Neural cell (in vitro differentiated cells): ENCODE measurements at regions not wholly inside any gene's neighbourhood (a gene's known extent, or its start where the extent isn't known, plus 50 kb on each side); places are given as distances from the start of the nearest gene placed in this dataset.

ENCODE experiments used
- H2AFZ ChIP-seq: fragments of 200-600, 300-800 bp; sonication (generic), shearing (Covaris generic); 2 replicates; pipeline ENCODE4 v1.6.0; 2014; ENCODE audit warnings: low read depth, mild to moderate bottlenecking, antibody characterized with exemption, low read length, moderate library complexity
- H3F3A ChIP-seq: fragments of 200-600 bp; shearing (Covaris generic); 2 replicates; pipeline ENCODE4 v1.6.1; 2016; ENCODE audit warnings: mild to moderate bottlenecking, moderate library complexity, mixed read lengths, antibody characterized with exemption, low read length; ENCODE audit not compliant: insufficient read depth, poor library complexity, severe bottlenecking
- H3K27ac ChIP-seq: fragments of 200-600, 300-800 bp; sonication (generic), shearing (Covaris generic); 2 replicates; pipeline ENCODE4 v1.5.1; 2014; ENCODE audit warnings: mild to moderate bottlenecking, low read length, moderate library complexity
- H3K27me3 ChIP-seq: fragments of 300-800, 200-600 bp; sonication (generic), shearing (Covaris generic); 2 replicates; pipeline ENCODE4 v1.6.0; 2014; ENCODE audit warnings: mild to moderate bottlenecking, low read depth, low read length, moderate library complexity; ENCODE audit not compliant: insufficient read depth
- H3K36me3 ChIP-seq: fragments of 300-800, 200-600 bp; sonication (generic), shearing (Covaris generic); 2 replicates; pipeline ENCODE4 v1.5.1; 2014; ENCODE audit warnings: mild to moderate bottlenecking, antibody characterized with exemption, low read length, moderate library complexity; ENCODE audit not compliant: insufficient read depth
- H3K4me2 ChIP-seq: fragments of 300-800, 200-600 bp; sonication (generic), shearing (Covaris generic); 2 replicates; pipeline ENCODE4 v1.6.0; 2014; ENCODE audit warnings: mild to moderate bottlenecking, low read length
- H3K4me3 ChIP-seq: fragments of 300-800, 200-600 bp; sonication (generic), shearing (Covaris generic); 2 replicates; pipeline ENCODE4 v1.5.1; 2014; ENCODE audit warnings: mild to moderate bottlenecking, low read length, moderate library complexity
- H3K79me2 ChIP-seq: fragments of 200-600 bp; shearing (Covaris generic); replicated peaks from 2 replicates; pipeline ENCODE4 v1.6.0; 2014; ENCODE audit warnings: mild to moderate bottlenecking, low read length, moderate library complexity; ENCODE audit not compliant: insufficient read depth
- H3K9ac ChIP-seq: fragments of 300-800, 200-600 bp; sonication (generic), shearing (Covaris generic); 2 replicates; pipeline ENCODE4 v1.6.1; 2016; ENCODE audit warnings: mild to moderate bottlenecking, low read length, mixed read lengths
- H3K9me2 ChIP-seq: fragments of 200-600 bp; shearing (Covaris generic); 2 replicates; pipeline ENCODE4 v1.6.1; 2016; ENCODE audit warnings: mild to moderate bottlenecking, low read length, mixed read lengths; ENCODE audit not compliant: insufficient read depth
- H3K9me3 ChIP-seq: fragments of 200-600, 300-800 bp; sonication (generic), shearing (Covaris generic); 2 replicates; pipeline ENCODE4 v1.6.1; 2016; ENCODE audit warnings: mild to moderate bottlenecking, mixed run types, low read length, moderate library complexity, mixed read lengths
- H4K20me1 ChIP-seq: fragments of 200-600 bp; shearing (Covaris generic); 2 replicates; pipeline ENCODE4 v1.6.1; 2016; ENCODE audit warnings: mild to moderate bottlenecking, mixed run types; ENCODE audit not compliant: insufficient read depth
- EZH2 ChIP-seq: fragments of 200-600, 300-800 bp; shearing (Covaris generic), sonication (generic); IDR thresholded peaks from 2 replicates; pipeline ENCODE4 v1.6.1; 2014; ENCODE audit warnings: antibody characterized with exemption, low read length, borderline replicate concordance, mild to moderate bottlenecking; ENCODE audit not compliant: insufficient read depth, poor library complexity, severe bottlenecking
- MXI1 ChIP-seq: fragments of 450-650 bp; conservative IDR thresholded peaks from 2 replicates; pipeline ENCODE4 v1.6.1; 2014; ENCODE audit warnings: antibody characterized with exemption, mild to moderate bottlenecking; ENCODE audit not compliant: poor library complexity, severe bottlenecking
- POLR2AphosphoS5 ChIP-seq: IDR thresholded peaks from 2 replicates; pipeline ENCODE4 v1.6.1; 2012
- RAD21 ChIP-seq: fragments of 450-650 bp; conservative IDR thresholded peaks from 2 replicates; pipeline ENCODE4 v1.6.1; 2014; ENCODE audit warnings: antibody characterized with exemption, mild to moderate bottlenecking, moderate library complexity
- SMC3 ChIP-seq: fragments of 450-650 bp; conservative IDR thresholded peaks from 2 replicates; pipeline ENCODE4 v1.6.1; 2014; ENCODE audit warnings: antibody characterized with exemption, mild to moderate bottlenecking, moderate library complexity; ENCODE audit not compliant: poor library complexity
- TAF1 ChIP-seq: IDR thresholded peaks from 2 replicates; pipeline ENCODE4 v1.6.1; 2012; ENCODE audit warnings: low read depth
- TF ChIP-seq, protein P1 (sequence below): IDR thresholded peaks from 2 replicates; pipeline ENCODE4 v1.6.1; 2012; ENCODE audit warnings: borderline replicate concordance

DNA sequence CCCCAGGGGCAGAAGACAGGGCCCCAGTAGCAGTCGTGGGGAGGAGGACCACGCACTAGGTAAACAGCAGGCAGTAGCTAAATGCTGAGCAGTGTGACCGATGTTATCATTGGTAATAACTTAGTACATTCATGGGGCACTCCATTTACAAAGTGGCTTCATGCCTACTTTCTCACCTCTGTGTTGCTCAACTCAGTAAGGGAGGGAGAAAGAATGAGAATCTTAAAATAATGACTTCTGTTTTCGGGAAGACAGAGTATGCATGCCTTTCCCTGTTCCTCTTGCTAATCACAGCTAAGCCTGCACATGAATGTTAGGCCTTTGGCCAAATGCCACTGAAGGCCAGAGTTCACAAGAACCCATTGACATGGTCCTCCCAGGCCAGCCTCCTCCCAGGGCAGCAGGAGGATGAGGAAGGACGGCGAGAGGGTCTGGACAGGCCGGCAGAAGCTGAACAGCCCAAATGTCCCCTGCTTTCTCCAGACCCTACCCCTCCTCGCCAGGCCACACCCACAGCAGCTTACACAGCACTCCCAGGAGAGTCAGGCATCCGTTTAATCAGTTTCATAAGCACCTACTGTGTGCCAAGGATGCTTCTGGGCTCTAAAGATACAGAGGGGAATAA is 183.4 kb downstream of the ANKRD60 start:
- Histone ChIP-seq H3K27me3 (no peaks in the 10 kb centered on the region), H4K20me1 (no peaks in the 10 kb centered on the region), H3K4me3 (no peak overlapping the region), H3K36me3 (no peaks in the 10 kb centered on the region), H2AFZ (no peak overlapping the region), H3K4me2 (no peak overlapping the region), H3K27ac (no peak overlapping the region), H3K9ac (no peak overlapping the region), H3K9me3 (no peaks in the 10 kb centered on the region), H3K79me2 (no peaks in the 10 kb centered on the region), H3F3A (no peaks in the 10 kb centered on the region), H3K9me2 (no peaks in the 10 kb centered on the region)
- no peak for TF ChIP-seq SMC3
- TF ChIP-seq, protein P1, sequence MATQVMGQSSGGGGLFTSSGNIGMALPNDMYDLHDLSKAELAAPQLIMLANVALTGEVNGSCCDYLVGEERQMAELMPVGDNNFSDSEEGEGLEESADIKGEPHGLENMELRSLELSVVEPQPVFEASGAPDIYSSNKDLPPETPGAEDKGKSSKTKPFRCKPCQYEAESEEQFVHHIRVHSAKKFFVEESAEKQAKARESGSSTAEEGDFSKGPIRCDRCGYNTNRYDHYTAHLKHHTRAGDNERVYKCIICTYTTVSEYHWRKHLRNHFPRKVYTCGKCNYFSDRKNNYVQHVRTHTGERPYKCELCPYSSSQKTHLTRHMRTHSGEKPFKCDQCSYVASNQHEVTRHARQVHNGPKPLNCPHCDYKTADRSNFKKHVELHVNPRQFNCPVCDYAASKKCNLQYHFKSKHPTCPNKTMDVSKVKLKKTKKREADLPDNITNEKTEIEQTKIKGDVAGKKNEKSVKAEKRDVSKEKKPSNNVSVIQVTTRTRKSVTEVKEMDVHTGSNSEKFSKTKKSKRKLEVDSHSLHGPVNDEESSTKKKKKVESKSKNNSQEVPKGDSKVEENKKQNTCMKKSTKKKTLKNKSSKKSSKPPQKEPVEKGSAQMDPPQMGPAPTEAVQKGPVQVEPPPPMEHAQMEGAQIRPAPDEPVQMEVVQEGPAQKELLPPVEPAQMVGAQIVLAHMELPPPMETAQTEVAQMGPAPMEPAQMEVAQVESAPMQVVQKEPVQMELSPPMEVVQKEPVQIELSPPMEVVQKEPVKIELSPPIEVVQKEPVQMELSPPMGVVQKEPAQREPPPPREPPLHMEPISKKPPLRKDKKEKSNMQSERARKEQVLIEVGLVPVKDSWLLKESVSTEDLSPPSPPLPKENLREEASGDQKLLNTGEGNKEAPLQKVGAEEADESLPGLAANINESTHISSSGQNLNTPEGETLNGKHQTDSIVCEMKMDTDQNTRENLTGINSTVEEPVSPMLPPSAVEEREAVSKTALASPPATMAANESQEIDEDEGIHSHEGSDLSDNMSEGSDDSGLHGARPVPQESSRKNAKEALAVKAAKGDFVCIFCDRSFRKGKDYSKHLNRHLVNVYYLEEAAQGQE = no peak
- no peak for TF ChIP-seq EZH2

DNA sequence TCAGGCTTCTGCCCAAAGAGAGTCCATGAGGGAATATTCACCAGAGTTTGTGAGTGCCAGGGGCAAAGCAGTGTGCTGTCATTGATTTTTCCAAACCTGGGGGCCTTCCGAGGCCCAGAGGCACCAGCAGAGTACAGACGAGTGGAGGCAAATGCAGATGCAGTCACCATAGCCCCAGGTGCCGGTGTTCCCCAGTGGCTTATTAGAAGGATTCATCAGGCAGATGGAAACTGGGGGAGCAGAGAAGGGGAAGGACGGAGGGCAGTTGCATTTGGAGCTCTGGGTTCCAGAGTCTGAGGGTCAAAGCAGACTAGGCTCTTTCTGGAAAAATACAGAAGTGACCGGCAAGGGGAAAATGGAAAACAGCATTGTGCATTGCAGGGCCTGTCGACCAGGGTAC is 184.2 kb downstream of the ANKRD60 start:
- no peaks in the 10 kb centered on the region for H3K9me3 ChIP-seq
- H3K79me2 ChIP-seq = no peaks in the 10 kb centered on the region
- no peaks in the 10 kb centered on the region for H3K36me3 ChIP-seq
- no peak overlapping the region for H2AFZ ChIP-seq
- H3K27me3 ChIP-seq = no peaks in the 10 kb centered on the region
- H3F3A ChIP-seq = no peaks in the 10 kb centered on the region
- no peak overlapping the region for H3K27ac ChIP-seq
- no peak overlapping the region for H3K9ac ChIP-seq
- H4K20me1 ChIP-seq = no peaks in the 10 kb centered on the region
- no peak for TF ChIP-seq SMC3
- no peak for TF ChIP-seq POLR2AphosphoS5
- TF ChIP-seq TAF1 = no peak
- TF ChIP-seq, protein P1 = no peak
- no peak for TF ChIP-seq MXI1
- TF ChIP-seq RAD21 = no peak
- H3K4me2 ChIP-seq = no peak overlapping the region
- no peak overlapping the region for H3K4me3 ChIP-seq
- H3K9me2 ChIP-seq = no peaks in the 10 kb centered on the region
